A673 (cell line): ENCODE measurements at regions not wholly inside any gene's neighbourhood (a gene's known extent, or its start where the extent isn't known, plus 50 kb on each side); places are given as distances from the start of the nearest gene placed in this dataset.
A peak's percentile ranks its signal among the peaks of the same experiment; 100 is the strongest.

Source experiments
- BruUV-seq: library from RNA; stranded (reverse); fragments of 400-500 nt; replicated peaks from 2 replicates; lab custom pipeline; 2021; lab: Mats Ljungman, UMichigan
- CTCF ChIA-PET: fragments of 300-600 bp; sonication (Branson Sonifier 250); formaldehyde crosslinking; loops from one replicate; lab custom pipeline; 2022; ENCODE audit warnings: antibody characterized with exemption; lab: Charles Lee
- POLR2A ChIA-PET: fragments of 300-600 bp; sonication (Branson Sonifier 250); formaldehyde crosslinking; loops from one replicate; lab custom pipeline; 2022; ENCODE audit warnings: antibody characterized with exemption; ENCODE audit not compliant: low non-redundant PET; lab: Charles Lee
- DNase-seq: peaks from one replicate; pipeline ENCODE4 v3.0.0-alpha.2; 2015; ENCODE audit warnings: low spot score
- H3K27ac ChIP-seq: fragments of 200-600 bp; sonication (generic); 2 replicates; pipeline ENCODE4 v1.5.1; 2016; ENCODE audit warnings: mixed run types, low read depth, mild to moderate bottlenecking, mixed read lengths, antibody characterized with exemption, low read length; ENCODE audit not compliant: poor library complexity, severe bottlenecking
- H3K27me3 ChIP-seq: fragments of 200-600 bp; sonication (generic); replicated peaks from 2 replicates; pipeline ENCODE4 v1.6.1; 2017; ENCODE audit warnings: mixed run types, low read depth, mild to moderate bottlenecking, mixed read lengths, antibody characterized with exemption, low read length; ENCODE audit not compliant: insufficient read depth, poor library complexity
- H3K36me3 ChIP-seq: fragments of 200-600 bp; sonication (generic); 2 replicates; pipeline ENCODE4 v1.6.1; 2016; ENCODE audit warnings: mixed run types, mild to moderate bottlenecking, mixed read lengths, antibody characterized with exemption, low read length; ENCODE audit not compliant: insufficient read depth, poor library complexity, severe bottlenecking
- H3K4me1 ChIP-seq: fragments of 200-600 bp; sonication (generic); 2 replicates; pipeline ENCODE4 v1.6.1; 2017; ENCODE audit warnings: mixed run types, mild to moderate bottlenecking, mixed read lengths, antibody characterized with exemption, low read length; ENCODE audit not compliant: insufficient read depth, poor library complexity, severe bottlenecking
- H3K4me3 ChIP-seq: fragments of 200-600 bp; sonication (generic); 2 replicates; pipeline ENCODE4 v1.5.1; 2016; ENCODE audit warnings: low read depth, mixed run types, mild to moderate bottlenecking, mixed read lengths, low read length; ENCODE audit not compliant: poor library complexity, severe bottlenecking
- H3K9me3 ChIP-seq: fragments of 200-600 bp; sonication (generic); 2 replicates; pipeline ENCODE4 v1.6.1; 2016; ENCODE audit warnings: mixed run types, low read depth, mild to moderate bottlenecking, mixed read lengths, antibody characterized with exemption, low read length; ENCODE audit not compliant: poor library complexity, severe bottlenecking
- EZH2 ChIP-seq: fragments of 200-600 bp; sonication (generic); IDR thresholded peaks from 2 replicates; pipeline ENCODE4 v1.6.1; 2017; ENCODE audit warnings: borderline replicate concordance, low read depth, mild to moderate bottlenecking, mixed read lengths, antibody characterized with exemption, low read length; ENCODE audit not compliant: poor library complexity, severe bottlenecking
- intact Hi-C: fragments of 100-400 bp; cut with micrococcal nuclease; formaldehyde crosslinking; loops from one replicate; pipeline ENCODE4 v1.10.0; 2022; ENCODE audit not compliant: unreplicated experiment
- TF ChIP-seq, protein P1 (sequence below): fragments of 300-800, 200-600 bp; sonication (generic); conservative IDR thresholded peaks from 2 replicates; pipeline ENCODE4 v1.5.1; 2017; ENCODE audit warnings: low read depth, mild to moderate bottlenecking, antibody characterized with exemption, low read length, moderate library complexity, mixed read lengths

DNA sequence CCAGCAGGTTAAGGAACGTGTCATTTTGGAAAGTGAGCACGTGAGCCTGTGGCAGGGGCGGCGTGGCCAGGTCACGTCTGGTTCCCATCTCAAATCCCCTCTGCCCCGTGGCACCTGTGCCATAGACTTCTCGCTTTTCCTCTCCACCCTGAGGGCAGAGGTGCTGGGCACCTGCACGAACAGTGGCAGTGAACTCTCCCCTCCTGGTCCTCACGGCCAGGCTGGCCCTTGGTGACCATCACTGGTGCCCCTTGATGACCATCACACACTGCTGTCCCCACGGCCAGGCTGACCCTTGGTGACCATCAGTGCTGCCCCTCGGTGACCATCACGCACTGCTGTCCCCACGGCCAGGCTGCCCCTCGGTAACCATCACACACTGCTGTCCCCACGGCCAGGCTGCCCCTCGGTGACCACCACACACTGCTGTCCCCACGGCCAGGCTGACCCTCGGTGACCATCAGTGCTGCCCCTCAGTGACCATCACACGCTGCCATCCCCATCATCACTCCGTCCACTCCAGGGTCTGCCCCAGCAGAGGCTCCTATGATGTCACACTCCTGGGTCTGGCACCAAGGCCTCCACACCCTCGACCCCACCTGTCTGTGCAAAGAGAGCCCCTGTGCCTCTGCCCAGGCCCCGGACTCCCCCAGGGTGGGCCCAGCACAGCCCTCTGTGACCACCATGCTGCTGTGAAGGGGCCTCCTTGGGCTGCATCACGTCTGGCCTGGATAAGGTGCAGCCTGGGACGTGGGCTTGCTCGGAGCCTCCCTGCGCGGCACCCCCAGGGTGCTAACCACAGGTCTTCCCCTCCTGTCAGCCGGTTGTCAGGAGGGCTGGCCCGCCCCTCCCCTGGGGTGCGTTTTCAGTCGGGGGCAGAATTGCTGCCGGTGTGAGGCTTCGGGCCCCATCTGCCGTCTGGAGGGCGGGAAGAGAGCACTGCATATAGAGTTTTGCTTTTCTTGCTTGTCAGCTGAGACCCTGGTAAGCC lies 738.6 kb downstream of the BRD1 start:
- intact Hi-C loops, result no loop called here
- no peak overlapping the region for H3K27ac ChIP-seq
- H3K9me3 ChIP-seq, result no peaks in the 10 kb centered on the region
- ChIA-PET CTCF (no interaction called here), POLR2A (no interaction called here)
- no peaks in the 10 kb centered on the region for H3K27me3 ChIP-seq
- no peak overlapping the region for H3K4me3 ChIP-seq
- TF ChIP-seq, protein P1, sequence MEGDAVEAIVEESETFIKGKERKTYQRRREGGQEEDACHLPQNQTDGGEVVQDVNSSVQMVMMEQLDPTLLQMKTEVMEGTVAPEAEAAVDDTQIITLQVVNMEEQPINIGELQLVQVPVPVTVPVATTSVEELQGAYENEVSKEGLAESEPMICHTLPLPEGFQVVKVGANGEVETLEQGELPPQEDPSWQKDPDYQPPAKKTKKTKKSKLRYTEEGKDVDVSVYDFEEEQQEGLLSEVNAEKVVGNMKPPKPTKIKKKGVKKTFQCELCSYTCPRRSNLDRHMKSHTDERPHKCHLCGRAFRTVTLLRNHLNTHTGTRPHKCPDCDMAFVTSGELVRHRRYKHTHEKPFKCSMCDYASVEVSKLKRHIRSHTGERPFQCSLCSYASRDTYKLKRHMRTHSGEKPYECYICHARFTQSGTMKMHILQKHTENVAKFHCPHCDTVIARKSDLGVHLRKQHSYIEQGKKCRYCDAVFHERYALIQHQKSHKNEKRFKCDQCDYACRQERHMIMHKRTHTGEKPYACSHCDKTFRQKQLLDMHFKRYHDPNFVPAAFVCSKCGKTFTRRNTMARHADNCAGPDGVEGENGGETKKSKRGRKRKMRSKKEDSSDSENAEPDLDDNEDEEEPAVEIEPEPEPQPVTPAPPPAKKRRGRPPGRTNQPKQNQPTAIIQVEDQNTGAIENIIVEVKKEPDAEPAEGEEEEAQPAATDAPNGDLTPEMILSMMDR, result no peak
- TF ChIP-seq EZH2, result no peak
- no peak for DNase-seq
- peaks cover 10% of the 10 kb centered on the region for H3K4me1 ChIP-seq
- no peaks in the 10 kb centered on the region for H3K36me3 ChIP-seq
- no TSS peak for BruUV-seq

DNA sequence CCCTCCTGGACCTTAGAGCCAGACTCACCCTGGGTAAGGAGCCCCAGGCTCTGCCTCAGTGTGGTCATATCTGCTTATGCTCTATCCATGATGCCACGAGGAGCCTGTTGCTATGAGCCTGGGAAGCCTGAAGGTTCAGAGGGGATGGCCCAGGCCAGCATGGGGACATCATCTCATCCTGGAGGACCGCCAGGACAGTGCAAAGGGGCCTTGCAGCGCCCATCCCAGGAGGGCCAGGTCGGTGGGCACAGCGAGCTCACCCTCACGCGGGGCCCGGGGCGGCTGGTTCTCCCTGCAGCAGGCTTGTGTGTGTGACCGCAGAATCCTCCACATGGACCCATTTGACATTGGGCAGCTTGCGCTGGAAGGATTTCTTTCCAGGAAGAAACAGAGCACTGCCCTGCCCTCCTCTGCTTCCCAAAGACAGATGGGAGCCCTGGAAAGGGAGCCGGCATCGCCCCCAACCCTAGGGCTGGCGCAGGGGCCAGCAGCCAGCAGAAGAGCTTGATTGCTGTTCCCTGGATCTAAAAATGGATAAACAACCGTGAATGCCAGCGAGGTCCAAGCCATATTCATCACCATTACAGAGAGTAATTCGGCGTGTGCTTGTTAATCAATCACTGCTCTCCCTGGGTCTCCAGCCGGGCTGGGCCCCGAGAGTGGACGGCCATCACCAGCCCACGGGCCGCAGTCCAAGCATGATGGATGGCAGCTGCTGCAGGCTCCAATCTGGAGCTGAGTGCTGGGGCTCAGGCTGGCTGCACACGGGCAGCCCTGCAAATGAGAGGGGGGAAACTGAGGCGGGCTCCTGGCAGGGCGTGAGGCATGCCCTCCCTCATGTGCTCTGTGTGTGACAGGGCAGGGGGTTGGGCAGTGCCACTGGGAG lies 739.7 kb downstream of the BRD1 start:
- TF ChIP-seq, protein P1, result no peak
- no peak for TF ChIP-seq EZH2
- no TSS peak for BruUV-seq
- POLR2A ChIA-PET, result no interaction called here
- H3K4me1 ChIP-seq, result peaks cover 10% of the 10 kb centered on the region
- no peaks in the 10 kb centered on the region for H3K27me3 ChIP-seq
- H3K9me3 ChIP-seq, result no peaks in the 10 kb centered on the region
- H3K4me3 ChIP-seq, result no peak overlapping the region
- CTCF ChIA-PET, result no interaction called here
- DNase-seq, result no peak
- intact Hi-C loops, result no loop called here
- no peaks in the 10 kb centered on the region for H3K36me3 ChIP-seq
- no peak overlapping the region for H3K27ac ChIP-seq

DNA sequence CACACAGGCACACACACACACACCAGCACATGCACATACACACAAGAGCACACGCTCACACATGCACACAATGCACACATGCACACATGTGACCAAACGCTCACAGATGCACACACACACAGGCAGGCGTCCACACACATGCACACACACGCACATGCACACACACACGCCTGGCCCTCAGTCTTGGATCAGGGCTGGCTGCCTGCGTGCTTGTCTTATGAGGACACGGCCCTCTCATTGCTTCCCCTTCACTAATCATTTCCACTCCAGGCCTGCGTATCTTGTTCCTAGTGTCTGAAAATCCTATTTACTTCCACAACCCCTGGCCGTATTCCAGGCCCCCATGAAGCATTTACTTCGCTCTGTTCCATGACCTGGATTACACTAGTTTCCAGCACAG lies 740.5 kb downstream of the BRD1 start:
- H3K36me3 ChIP-seq, result no peaks in the 10 kb centered on the region
- BruUV-seq, result no TSS peak
- H3K27ac ChIP-seq, result no peak overlapping the region
- CTCF ChIA-PET, result no interaction called here
- peaks cover 8% of the 10 kb centered on the region for H3K4me1 ChIP-seq
- DNase-seq, result peak; percentile 15
- H3K9me3 ChIP-seq, result no peaks in the 10 kb centered on the region
- no peak for TF ChIP-seq EZH2
- TF ChIP-seq, protein P1, result no peak
- H3K27me3 ChIP-seq, result no peaks in the 10 kb centered on the region
- H3K4me3 ChIP-seq, result no peak overlapping the region
- intact Hi-C loops, result no loop called here
- POLR2A ChIA-PET, result no interaction called here
